GM12864 (cell line): ENCODE measurements at regions not wholly inside any gene's neighbourhood (a gene's known extent, or its start where the extent isn't known, plus 50 kb on each side); places are given as distances from the start of the nearest gene placed in this dataset.

Source experiments
- DNase-seq: peaks from one replicate; pipeline ENCODE4 v3.0.0-alpha.2; 2011; ENCODE audit warnings: low read depth
- H3K4me3 ChIP-seq: 2 replicates; pipeline ENCODE4 v1.5.1; 2011; ENCODE audit warnings: mild to moderate bottlenecking, low read depth, low read length, control low read depth
- TF ChIP-seq, protein P1 (sequence below): IDR thresholded peaks from 2 replicates; pipeline ENCODE4 v1.5.1; 2011; ENCODE audit warnings: low read depth, mild to moderate bottlenecking, moderate library complexity, low read length, control low read depth, inconsistent platforms; ENCODE audit errors: missing control alignments

GRCh38 chr21:20856926-20857325, 141.3 kb upstream of the NCAM2 start:
- DNase-seq, result no peak
- H3K4me3 ChIP-seq, result no peak overlapping the region
- TF ChIP-seq, protein P1, sequence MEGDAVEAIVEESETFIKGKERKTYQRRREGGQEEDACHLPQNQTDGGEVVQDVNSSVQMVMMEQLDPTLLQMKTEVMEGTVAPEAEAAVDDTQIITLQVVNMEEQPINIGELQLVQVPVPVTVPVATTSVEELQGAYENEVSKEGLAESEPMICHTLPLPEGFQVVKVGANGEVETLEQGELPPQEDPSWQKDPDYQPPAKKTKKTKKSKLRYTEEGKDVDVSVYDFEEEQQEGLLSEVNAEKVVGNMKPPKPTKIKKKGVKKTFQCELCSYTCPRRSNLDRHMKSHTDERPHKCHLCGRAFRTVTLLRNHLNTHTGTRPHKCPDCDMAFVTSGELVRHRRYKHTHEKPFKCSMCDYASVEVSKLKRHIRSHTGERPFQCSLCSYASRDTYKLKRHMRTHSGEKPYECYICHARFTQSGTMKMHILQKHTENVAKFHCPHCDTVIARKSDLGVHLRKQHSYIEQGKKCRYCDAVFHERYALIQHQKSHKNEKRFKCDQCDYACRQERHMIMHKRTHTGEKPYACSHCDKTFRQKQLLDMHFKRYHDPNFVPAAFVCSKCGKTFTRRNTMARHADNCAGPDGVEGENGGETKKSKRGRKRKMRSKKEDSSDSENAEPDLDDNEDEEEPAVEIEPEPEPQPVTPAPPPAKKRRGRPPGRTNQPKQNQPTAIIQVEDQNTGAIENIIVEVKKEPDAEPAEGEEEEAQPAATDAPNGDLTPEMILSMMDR, result no peak

GRCh38 chr21:20874202-20874601, 124.0 kb upstream of the NCAM2 start:
- H3K4me3 ChIP-seq, result no peak overlapping the region
- TF ChIP-seq, protein P1, result no peak
- DNase-seq, result no peak

- TF ChIP-seq, protein P1, result no peak
- no peak overlapping the region for H3K4me3 ChIP-seq
- no peak for DNase-seq
Observed at GRCh38 chr21:20875742-20876141, 122.5 kb upstream of the NCAM2 start.

GRCh38 chr21:20877976-20878375, 120.2 kb upstream of the NCAM2 start:
- H3K4me3 ChIP-seq, result no peak overlapping the region
- TF ChIP-seq, protein P1, result no peak
- DNase-seq, result no peak

- H3K4me3 ChIP-seq, result no peak overlapping the region
- no peak for DNase-seq
- TF ChIP-seq, protein P1, result no peak
Observed at GRCh38 chr21:20882462-20883407, 115.5 kb upstream of the NCAM2 start.

- H3K4me3 ChIP-seq, result no peak overlapping the region
- no peak for DNase-seq
- TF ChIP-seq, protein P1, result no peak
Observed at GRCh38 chr21:20883408-20883800, 114.8 kb upstream of the NCAM2 start.

DNA sequence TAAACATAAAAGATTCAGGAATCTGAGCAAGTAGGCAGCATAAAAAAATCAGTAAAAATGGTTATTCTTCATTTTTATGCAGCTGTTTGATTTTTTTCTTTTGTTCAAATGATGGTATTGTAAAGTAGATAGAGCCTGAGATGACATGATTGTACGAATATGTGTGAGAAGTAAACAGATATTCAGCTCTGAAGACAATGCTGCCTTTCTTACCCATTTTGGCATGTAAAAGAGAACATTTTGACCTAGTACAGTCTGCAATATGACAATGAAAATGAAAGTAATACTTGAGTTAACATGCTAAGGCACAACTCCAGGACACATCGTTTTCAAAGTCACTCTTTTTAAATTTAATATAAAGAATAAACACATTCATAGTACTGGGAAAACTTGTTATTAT, 95.7 kb upstream of the NCAM2 start:
- DNase-seq, result no peak
- TF ChIP-seq, protein P1, result no peak

More for the DNA sequence above, 95.7 kb upstream of the NCAM2 start:
- no peak overlapping the region for H3K4me3 ChIP-seq
